ENCODE measurements at regions not wholly inside any gene's neighbourhood (a gene's known extent, or its start where the extent isn't known, plus 50 kb on each side); places are given as distances from the start of the nearest gene placed in this dataset.
"Not testable (repeated sequence)": the region's sequence is repeated elsewhere in the genome, so short reads cannot be mapped to it uniquely, and the experiment has no call there.

DNA sequence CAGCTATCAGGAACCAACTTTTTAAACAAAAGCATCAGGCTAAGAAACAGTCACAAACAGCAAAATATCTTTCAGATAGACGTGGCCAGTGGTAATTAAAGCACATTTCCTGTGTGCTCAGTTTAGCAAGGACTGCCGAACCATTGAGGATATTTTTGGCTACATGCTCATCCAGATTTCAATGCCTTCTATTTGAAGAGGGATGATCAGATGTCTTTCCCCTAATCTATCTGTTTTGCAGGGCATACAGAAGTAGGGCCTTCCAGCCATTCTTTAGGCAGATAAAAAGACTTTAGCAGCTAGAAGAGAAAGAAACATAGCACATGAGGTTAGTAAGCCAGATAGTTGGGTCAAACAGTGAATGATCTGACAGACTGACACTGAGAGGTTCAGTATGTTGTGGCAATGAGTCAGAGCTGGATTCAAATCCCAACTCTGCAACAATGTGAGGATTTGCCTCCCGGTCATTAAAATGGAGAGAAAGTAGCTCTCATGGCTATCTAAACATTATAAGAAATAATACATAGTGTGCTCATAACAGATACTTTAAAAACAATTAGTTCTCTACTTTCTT, 100.0 kb upstream of the PRKG2 start:
- DNase-seq, result no peak

GRCh38 chr4:81314196-81314896, 99.3 kb upstream of the PRKG2 start:
- DNase-seq, result no peak

- DNase-seq, result no peak
These were observed 93.0 kb upstream of the PRKG2 start for GRCh38 chr4:81307991-81308390.

DNA sequence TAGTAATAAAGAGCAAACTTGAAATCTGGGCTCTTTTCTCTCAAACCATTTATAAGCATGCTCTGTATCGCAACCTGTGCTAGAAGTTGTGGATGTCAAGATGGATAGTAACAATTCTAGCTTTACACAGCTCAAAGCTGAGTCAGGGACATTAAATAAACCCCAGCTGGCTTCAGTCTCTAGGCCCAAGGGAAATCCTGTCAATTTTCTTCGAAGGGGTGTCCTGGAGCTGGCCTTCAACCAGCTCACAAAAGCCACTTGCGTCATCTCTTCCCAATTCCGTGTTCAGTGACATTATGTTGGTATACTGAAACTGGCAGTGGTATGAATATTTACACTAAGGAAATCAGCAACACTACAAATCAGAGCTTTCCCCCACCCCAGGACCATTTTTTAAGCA, 89.8 kb upstream of the PRKG2 start:
- no peak for DNase-seq

- not testable (repeated sequence) for DNase-seq
These were observed 85.3 kb upstream of the PRKG2 start for GRCh38 chr4:81300352-81300751.

DNA sequence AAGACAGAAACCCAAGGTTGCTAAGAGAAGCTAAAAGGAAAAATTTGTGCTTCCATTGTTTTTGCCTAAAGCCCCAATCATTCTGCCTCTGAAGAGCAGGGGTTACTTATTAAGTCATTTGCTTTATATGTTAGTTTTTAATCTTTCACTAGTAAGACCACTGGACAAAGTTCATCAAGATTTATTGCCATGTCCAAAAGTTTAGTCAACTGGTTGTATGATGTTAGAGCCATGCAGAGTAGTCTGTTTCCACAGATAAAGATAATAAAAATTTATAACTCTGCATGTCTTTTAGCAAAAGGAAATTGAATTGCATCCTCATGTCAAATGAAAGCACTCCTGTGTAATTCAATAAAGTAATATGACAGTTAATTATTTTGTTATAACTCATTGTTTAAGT, 75.8 kb upstream of the PRKG2 start:
- no peak for DNase-seq

DNA sequence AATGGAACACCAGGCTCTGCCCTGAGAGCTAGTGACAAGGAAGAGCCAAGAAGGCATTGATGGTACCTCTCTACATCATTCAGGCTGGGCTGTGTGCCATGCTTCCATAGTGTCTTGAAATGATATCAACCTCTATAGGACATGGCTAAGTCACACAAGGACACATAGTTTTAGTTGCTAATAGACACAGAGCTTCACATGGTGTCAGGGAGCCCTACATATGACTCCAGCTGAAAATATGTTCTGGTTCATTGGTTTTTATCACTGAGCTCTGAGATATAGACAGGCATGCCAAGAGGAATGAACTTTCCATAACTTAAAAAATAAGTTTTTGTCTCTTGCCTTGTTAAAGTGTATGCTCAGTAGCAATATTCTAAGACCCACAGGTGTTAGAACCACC, 72.1 kb upstream of the PRKG2 start:
- DNase-seq, result no peak

- DNase-seq, result no peak
These were observed 67.1 kb upstream of the PRKG2 start for GRCh38 chr4:81282131-81282530.

DNA sequence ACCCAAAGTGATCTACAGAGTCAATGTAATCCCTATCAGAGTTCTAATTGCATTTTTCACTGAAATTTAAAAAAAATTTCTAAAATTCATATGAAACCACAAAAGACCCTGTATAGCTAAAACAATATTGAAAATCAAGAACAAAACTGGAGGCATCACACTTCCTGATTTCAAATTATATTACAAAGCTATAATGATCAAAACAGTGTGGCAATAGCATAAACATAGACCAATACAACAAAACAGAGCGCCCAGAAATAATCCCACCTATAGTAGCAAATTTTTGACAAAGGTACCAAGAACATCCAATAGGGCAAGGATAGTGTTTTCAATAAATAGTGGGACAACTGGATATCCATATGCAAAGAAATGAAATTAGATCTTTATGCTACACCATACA, 59.4 kb upstream of the PRKG2 start:
- DNase-seq, result no peak

- no peak for DNase-seq
These were observed 57.6 kb upstream of the PRKG2 start for GRCh38 chr4:81272671-81273070.

Measured in C1 segment of cervical spinal cord (tissue), 14 donors.